RWPE1 (cell line): ENCODE measurements at regions not wholly inside any gene's neighbourhood (a gene's known extent, or its start where the extent isn't known, plus 50 kb on each side); places are given as distances from the start of the nearest gene placed in this dataset.
"Not testable (repeated sequence)": the region's sequence is repeated elsewhere in the genome, so short reads cannot be mapped to it uniquely, and the experiment has no call there.

Experiments
- CTCF ChIA-PET: fragments of 350-600 bp; sonication (Branson Sonifier 250); formaldehyde crosslinking; extraction: SDS; loops from one replicate; lab custom pipeline; 2021; lab: Yijun Ruan, JAX
- POLR2A ChIA-PET: fragments of 400-600 bp; formaldehyde crosslinking; extraction: SDS; loops from one replicate; lab custom pipeline; 2020; ENCODE audit warnings: antibody characterized with exemption; ENCODE audit not compliant: low non-redundant PET; lab: Yijun Ruan, JAX
- DNase-seq: peaks from one replicate; pipeline ENCODE4 v3.0.0; 2012; ENCODE audit warnings: low spot score
- H3K27ac ChIP-seq: fragments of 450-650 bp; 2 replicates; pipeline ENCODE4 v1.5.1; 2017
- TF ChIP-seq, protein P1 (sequence below): fragments of 450-650 bp; conservative IDR thresholded peaks from 2 replicates; pipeline ENCODE4 v1.5.1; 2017; ENCODE audit warnings: low read depth, mild to moderate bottlenecking

DNA sequence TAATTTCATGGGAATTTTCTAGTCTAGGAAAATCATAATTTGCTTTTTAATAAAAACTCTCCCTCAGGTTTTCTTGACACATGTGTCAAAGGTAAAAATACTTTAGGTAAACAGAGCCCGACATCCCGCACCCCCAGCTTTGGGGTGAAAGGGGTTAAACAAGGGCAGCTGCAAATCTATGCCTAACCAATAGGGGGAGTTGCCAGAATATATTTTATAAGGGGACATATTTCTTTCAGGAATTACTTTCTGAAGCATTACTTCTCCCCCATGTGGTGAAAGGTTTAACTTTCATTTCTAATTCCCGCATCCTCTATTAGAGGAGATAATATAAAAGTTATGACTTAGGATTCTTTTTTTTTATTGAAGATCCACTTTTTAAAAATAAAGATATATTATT, 53.9 kb upstream of the HEPH start:
- peak; percentile 11 for DNase-seq
- H3K27ac ChIP-seq = no peak overlapping the region
- CTCF ChIA-PET = interaction anchor here (0.6 to 0.7 kb wide), 2 partner anchors 208 to 263 kb away, joined by 3 read pairs; no protein-coding TSS in a partner anchor
- POLR2A ChIA-PET = no interaction called here
- TF ChIP-seq, protein P1, sequence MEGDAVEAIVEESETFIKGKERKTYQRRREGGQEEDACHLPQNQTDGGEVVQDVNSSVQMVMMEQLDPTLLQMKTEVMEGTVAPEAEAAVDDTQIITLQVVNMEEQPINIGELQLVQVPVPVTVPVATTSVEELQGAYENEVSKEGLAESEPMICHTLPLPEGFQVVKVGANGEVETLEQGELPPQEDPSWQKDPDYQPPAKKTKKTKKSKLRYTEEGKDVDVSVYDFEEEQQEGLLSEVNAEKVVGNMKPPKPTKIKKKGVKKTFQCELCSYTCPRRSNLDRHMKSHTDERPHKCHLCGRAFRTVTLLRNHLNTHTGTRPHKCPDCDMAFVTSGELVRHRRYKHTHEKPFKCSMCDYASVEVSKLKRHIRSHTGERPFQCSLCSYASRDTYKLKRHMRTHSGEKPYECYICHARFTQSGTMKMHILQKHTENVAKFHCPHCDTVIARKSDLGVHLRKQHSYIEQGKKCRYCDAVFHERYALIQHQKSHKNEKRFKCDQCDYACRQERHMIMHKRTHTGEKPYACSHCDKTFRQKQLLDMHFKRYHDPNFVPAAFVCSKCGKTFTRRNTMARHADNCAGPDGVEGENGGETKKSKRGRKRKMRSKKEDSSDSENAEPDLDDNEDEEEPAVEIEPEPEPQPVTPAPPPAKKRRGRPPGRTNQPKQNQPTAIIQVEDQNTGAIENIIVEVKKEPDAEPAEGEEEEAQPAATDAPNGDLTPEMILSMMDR = peak; percentile 27; the same call in 1 of the 2 replicates

DNA sequence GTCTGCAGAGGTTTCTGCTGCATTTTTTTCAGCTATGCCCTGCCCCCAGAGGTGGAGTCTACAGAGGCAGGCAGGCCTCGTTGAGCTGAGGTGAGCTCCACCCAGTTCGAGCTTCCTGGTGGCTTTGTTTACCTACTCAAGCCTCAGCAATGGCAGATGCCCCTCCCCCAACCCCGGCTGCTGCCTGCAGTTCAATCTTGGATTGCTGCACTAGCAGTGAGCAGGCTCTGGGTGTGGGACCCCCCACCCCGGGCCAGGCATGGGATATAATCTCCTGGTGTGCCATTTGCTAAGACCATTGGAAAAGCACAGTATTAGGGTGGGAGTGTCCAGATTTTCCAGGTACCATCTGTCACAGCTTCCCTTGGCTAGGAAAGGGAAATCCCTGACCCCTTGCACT, 56.2 kb upstream of the HEPH start:
- DNase-seq, CTCF ChIA-PET, H3K27ac ChIP-seq, POLR2A ChIA-PET: not testable (repeated sequence)

DNA sequence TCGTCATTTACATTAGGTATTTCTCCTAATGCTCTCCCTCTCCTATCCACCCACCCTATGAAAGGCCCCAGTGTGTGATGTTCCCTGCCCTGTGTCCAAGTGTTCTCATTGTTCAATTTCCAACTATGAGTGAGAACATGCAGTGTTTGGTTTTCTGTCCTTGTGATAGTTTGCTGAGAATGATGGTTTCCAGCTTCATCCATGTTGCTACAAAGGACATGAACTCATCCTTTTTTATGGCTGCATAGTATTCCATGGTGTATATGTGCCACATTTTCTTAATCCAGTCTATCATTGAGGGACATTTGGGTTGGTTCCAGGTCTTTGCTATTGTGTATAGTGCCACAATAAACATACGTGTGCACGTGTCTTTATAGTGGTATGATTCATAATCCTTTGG, 61.6 kb upstream of the HEPH start:
- DNase-seq, POLR2A ChIA-PET, H3K27ac ChIP-seq, CTCF ChIA-PET: not testable (repeated sequence)

DNA sequence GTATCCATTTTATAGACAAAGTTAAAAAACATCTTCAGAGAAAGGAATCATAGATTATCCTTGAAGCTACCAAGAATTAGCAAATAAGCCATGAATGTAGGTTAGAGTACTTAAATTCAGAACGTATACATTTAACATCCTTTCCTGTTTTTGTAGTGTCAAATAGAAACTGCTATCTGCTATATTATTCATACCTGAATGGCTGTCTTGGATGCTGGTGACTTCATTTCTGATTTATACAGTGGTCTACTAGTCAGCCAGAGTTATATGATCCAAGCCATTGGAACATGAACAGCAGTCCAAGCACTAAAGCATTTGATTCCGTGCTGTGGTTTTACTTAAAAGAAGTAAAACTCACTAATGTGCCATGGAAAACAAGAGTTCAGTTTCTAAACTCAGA, 58.3 kb upstream of the VSIG4 start:
- H3K27ac ChIP-seq = no peak overlapping the region
- TF ChIP-seq, protein P1 = no peak
- ChIA-PET CTCF (no interaction called here), POLR2A (no interaction called here)
- DNase-seq = no peak

DNA sequence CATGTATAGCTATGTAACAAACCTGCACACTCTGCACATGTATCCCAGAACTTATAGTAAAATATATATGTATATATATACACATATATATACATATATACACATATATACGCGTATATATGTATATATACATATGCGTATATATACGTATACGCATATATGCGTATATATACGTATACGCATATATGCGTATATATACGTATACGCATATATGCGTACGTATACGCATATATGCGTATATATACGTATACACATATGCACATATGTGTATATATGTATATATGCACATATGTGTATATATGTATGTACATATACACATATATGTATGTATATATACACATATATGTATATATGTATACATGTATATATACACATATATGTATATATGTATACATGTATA, 57.1 kb upstream of the VSIG4 start:
- H3K27ac ChIP-seq, POLR2A ChIA-PET, DNase-seq: not testable (repeated sequence)
- CTCF ChIA-PET = interaction anchor here (0.6 kb wide), 1 partner anchor 30 kb away, joined by 3 read pairs; no protein-coding TSS in a partner anchor

DNA sequence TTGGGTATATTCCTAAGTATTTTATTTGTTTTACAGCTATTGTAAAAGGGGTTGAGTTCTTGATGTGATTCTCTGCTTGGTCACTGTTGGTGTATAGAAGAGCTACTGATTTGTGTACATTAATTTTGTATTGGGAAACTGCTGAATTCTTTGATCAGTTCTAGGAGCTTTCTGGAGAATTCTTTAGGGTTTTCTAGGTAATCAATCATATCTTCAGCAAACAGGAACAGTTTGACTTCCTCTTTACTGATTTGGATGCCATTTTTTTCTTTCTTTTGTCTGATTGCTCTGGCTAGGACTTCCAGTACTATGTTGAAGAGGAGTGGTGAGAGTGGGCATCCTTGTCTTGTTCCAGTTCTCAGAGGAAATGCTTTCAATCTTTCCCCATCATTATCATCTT, 50.1 kb upstream of the VSIG4 start:
- CTCF ChIA-PET = interaction anchor here (0.6 kb wide), 1 partner anchor 28 kb away, joined by 3 read pairs; no protein-coding TSS in a partner anchor
- POLR2A ChIA-PET, H3K27ac ChIP-seq, DNase-seq: not testable (repeated sequence)
